Hepatocyte (in vitro differentiated cells): ENCODE measurements at regions not wholly inside any gene's neighbourhood (a gene's known extent, or its start where the extent isn't known, plus 50 kb on each side); places are given as distances from the start of the nearest gene placed in this dataset.

Experiments
- CTCF ChIP-seq: fragments of 200-600 bp; sonication (generic); IDR thresholded peaks from 2 replicates; pipeline ENCODE4 v1.5.1; 2016; ENCODE audit warnings: antibody characterized with exemption, mild to moderate bottlenecking; ENCODE audit not compliant: poor library complexity
- EZH2phosphoT487 ChIP-seq: fragments of 200-600 bp; sonication (generic); IDR thresholded peaks from one replicate; pipeline ENCODE4 v1.6.1; 2018; ENCODE audit warnings: antibody characterized with exemption, mild to moderate bottlenecking, low read depth, moderate library complexity; ENCODE audit not compliant: unreplicated experiment, severe bottlenecking

- no peak for TF ChIP-seq EZH2phosphoT487
- no peak for TF ChIP-seq CTCF
These were observed 292.0 kb downstream of the ALDH8A1 start for GRCh38 chr6:134657751-134658527.
